ENCODE measurements at regions not wholly inside any gene's neighbourhood (a gene's known extent, or its start where the extent isn't known, plus 50 kb on each side); places are given as distances from the start of the nearest gene placed in this dataset.

DNA sequence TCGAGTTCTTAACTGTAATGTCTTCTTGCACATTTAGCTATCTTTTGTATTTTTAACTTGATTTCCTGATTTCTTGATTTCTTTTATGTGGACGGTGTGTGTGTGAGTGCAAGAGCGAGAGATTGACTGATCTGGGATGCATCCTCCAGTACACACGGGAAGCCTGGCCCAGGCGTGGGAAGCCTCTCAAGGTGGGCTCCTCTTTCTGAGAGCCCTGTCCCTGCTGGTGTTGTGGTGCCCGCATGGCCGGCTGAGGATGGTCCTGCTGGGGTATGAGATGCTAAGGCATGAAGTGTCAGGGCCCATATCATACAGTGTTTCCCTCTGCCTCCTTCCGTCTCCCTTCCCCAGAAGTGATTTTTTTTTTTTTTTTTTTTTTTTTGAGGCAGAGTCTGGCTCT is 130.8 kb upstream of the TCERG1L start:
- Mint-ChIP-seq H3K27me3 (ENCODE audit: unreplicated experiment) (peaks cover 10% of the 10 kb centered on the region), H3K27ac (ENCODE audit: unreplicated experiment) (no peak overlapping the region), H3K36me3 (ENCODE audit: unreplicated experiment) (no peaks in the 10 kb centered on the region), H3K9me3 (ENCODE audit: unreplicated experiment) (peaks cover 3% of the 10 kb centered on the region), H3K4me1 (ENCODE audit: low read depth, unreplicated experiment) (no peaks in the 10 kb centered on the region), H3K4me3 (ENCODE audit: unreplicated experiment) (no peak overlapping the region)
- no peak for DNase-seq
- TF ChIP-seq, protein P1, sequence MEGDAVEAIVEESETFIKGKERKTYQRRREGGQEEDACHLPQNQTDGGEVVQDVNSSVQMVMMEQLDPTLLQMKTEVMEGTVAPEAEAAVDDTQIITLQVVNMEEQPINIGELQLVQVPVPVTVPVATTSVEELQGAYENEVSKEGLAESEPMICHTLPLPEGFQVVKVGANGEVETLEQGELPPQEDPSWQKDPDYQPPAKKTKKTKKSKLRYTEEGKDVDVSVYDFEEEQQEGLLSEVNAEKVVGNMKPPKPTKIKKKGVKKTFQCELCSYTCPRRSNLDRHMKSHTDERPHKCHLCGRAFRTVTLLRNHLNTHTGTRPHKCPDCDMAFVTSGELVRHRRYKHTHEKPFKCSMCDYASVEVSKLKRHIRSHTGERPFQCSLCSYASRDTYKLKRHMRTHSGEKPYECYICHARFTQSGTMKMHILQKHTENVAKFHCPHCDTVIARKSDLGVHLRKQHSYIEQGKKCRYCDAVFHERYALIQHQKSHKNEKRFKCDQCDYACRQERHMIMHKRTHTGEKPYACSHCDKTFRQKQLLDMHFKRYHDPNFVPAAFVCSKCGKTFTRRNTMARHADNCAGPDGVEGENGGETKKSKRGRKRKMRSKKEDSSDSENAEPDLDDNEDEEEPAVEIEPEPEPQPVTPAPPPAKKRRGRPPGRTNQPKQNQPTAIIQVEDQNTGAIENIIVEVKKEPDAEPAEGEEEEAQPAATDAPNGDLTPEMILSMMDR (IDR thresholded peaks at IDR 0.05; ENCODE audit: partially characterized antibody, unreplicated experiment): no peak

DNA sequence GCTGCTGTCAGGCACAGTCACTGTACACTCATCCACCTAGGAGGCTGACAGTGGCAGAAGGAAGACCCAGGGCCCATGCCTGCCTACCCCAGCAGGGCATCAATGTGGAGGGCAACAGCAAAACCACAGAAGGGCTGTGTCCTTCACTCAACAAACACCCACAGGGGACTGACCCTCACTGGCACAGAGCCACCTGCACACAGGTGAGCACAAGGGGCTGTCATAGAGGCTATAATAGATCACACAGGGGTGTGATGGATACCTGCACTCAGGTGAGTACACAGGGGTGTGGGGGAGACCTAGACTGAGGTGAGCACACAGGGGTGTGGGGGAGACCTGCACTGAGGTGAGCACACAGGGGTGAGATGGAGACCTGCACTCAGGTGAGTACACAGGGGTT is 132.8 kb upstream of the TCERG1L start:
- H3K4me3 Mint-ChIP-seq (ENCODE audit: unreplicated experiment): no peak overlapping the region
- no peaks in the 10 kb centered on the region for H3K36me3 Mint-ChIP-seq (ENCODE audit: unreplicated experiment)
- peaks cover 3% of the 10 kb centered on the region for H3K9me3 Mint-ChIP-seq (ENCODE audit: unreplicated experiment)
- H3K4me1 Mint-ChIP-seq (ENCODE audit: low read depth, unreplicated experiment): no peaks in the 10 kb centered on the region
- H3K27ac Mint-ChIP-seq (ENCODE audit: unreplicated experiment): no peak overlapping the region
- TF ChIP-seq, protein P1 (IDR thresholded peaks at IDR 0.05; ENCODE audit: partially characterized antibody, unreplicated experiment): no peak
- peaks cover 10% of the 10 kb centered on the region for H3K27me3 Mint-ChIP-seq (ENCODE audit: unreplicated experiment)
- DNase-seq: no peak

DNA sequence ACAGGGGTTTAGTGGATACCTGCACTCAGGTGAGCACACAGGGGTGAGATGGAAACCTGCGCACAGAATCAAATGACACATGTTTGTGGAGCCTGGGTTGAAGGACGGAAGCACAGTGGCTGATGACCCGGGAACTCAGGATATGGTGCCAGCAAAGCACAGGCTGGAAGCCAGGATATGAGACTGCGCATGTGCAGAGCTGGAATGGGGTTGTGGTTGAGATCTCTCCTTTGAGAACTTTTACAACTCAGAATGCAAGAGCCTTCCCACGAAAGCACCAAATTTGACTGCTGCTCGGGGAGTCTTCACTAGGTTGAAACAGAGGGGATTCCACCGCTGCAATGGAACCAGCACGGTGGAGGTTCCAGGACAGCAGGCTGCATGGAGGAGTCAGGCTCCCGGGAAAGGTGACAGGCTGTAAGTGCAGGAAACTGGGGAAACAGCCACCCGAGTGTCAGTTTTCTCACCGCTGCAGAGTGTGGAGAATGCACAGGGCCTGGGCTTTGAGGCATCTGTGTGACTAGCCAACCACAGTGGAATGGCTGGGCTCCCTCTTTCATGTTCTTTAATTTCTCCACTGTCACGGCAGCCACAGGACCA is 133.4 kb upstream of the TCERG1L start:
- Mint-ChIP-seq H3K27ac (ENCODE audit: unreplicated experiment) (no peak overlapping the region), H3K9me3 (ENCODE audit: unreplicated experiment) (peaks cover 4% of the 10 kb centered on the region), H3K4me1 (ENCODE audit: low read depth, unreplicated experiment) (no peaks in the 10 kb centered on the region), H3K27me3 (ENCODE audit: unreplicated experiment) (peaks cover 10% of the 10 kb centered on the region), H3K36me3 (ENCODE audit: unreplicated experiment) (no peaks in the 10 kb centered on the region), H3K4me3 (ENCODE audit: unreplicated experiment) (no peak overlapping the region)
- no peak for DNase-seq
- TF ChIP-seq, protein P1 (IDR thresholded peaks at IDR 0.05; ENCODE audit: partially characterized antibody, unreplicated experiment): no peak

DNA sequence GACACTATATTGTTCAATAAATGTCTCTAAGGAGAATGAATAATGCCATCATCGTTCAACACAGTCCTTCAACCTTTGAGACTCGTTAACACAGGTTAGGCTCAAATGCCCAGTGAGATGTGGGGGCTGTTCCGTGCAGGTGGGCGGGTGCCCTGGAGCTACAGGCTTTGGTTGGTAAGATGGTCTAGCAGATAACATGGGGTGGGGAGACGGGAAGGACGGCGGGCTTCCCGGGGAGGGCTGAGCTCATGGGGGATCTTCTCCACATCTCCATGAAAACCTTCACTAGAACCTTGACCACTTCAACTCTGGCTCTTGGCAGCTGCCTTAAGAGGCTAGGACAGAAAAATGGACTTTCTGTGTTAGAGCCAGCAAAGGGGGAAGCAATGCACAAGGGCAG is 134.1 kb upstream of the TCERG1L start:
- no peaks in the 10 kb centered on the region for H3K4me1 Mint-ChIP-seq (ENCODE audit: low read depth, unreplicated experiment)
- H3K27me3 Mint-ChIP-seq (ENCODE audit: unreplicated experiment): peaks cover 10% of the 10 kb centered on the region

DNA sequence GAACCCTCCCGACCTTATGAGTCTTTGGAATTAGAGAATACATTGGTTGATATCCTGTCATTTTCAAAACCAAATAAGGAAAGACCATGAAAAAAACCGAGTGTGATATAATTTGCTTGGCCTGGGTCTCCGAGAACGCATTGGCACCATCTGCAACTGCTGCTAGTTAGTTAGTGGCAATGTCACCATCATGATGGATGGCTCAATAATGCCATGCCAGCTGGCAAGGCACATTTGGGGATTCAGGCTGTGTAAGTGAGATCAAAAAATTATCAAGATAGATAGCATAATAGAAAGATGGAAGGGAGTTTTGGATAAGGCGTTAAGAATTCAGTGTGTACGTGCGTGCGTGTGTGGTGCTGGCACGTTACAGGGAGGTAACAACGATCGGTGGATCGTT is 134.7 kb upstream of the TCERG1L start:
- no peak overlapping the region for H3K27ac Mint-ChIP-seq (ENCODE audit: unreplicated experiment)
- TF ChIP-seq, protein P1 (IDR thresholded peaks at IDR 0.05; ENCODE audit: partially characterized antibody, unreplicated experiment): no peak
- DNase-seq: no peak
- no peak overlapping the region for H3K4me3 Mint-ChIP-seq (ENCODE audit: unreplicated experiment)
- no peaks in the 10 kb centered on the region for H3K36me3 Mint-ChIP-seq (ENCODE audit: unreplicated experiment)
- H3K9me3 Mint-ChIP-seq (ENCODE audit: unreplicated experiment): peaks cover 4% of the 10 kb centered on the region
- peaks cover 7% of the 10 kb centered on the region for H3K27me3 Mint-ChIP-seq (ENCODE audit: unreplicated experiment)
- H3K4me1 Mint-ChIP-seq (ENCODE audit: low read depth, unreplicated experiment): no peaks in the 10 kb centered on the region

More for the DNA sequence above, 134.1 kb upstream of the TCERG1L start:
- Mint-ChIP-seq H3K27ac (ENCODE audit: unreplicated experiment) (no peak overlapping the region), H3K9me3 (ENCODE audit: unreplicated experiment) (peaks cover 4% of the 10 kb centered on the region), H3K36me3 (ENCODE audit: unreplicated experiment) (no peaks in the 10 kb centered on the region), H3K4me3 (ENCODE audit: unreplicated experiment) (no peak overlapping the region)
- TF ChIP-seq, protein P1 (IDR thresholded peaks at IDR 0.05; ENCODE audit: partially characterized antibody, unreplicated experiment): no peak
- no peak for DNase-seq
